H1 (cell line): ENCODE measurements at regions not wholly inside any gene's neighbourhood (a gene's known extent, or its start where the extent isn't known, plus 50 kb on each side); places are given as distances from the start of the nearest gene placed in this dataset.

Experiments used
- CTCF ChIA-PET: fragments of 300-600 bp; sonication (Branson Sonifier 250); formaldehyde crosslinking; loops from one replicate; lab custom pipeline; 2021; ENCODE audit not compliant: partially characterized antibody; lab: Charles Lee
- POLR2A ChIA-PET: fragments of 300-600 bp; sonication (Branson Sonifier 250); formaldehyde crosslinking; loops from one replicate; lab custom pipeline; 2021; ENCODE audit warnings: inconsistent platforms; ENCODE audit not compliant: partially characterized antibody; lab: Charles Lee
- DNase-seq, 2 experiments: peaks; one replicate each; pipeline versions ENCODE4 v3.0.0 to v3.0.0-alpha.2; 2010 to 2022; ENCODE audit warnings: low spot score in 2 of 2, low read depth in 1 of 2, mixed read lengths in 1 of 2
- FAIRE-seq: peaks from 2 replicates; lab custom pipeline; 2011; peaks lifted over from hg19 to GRCh38; lab: Jason Lieb, UNC
- H2AFZ ChIP-seq: 2 replicates; pipeline ENCODE4 v1.8.1; 2012; ENCODE audit warnings: low read length, inconsistent platforms
- H2AK5ac ChIP-seq: 2 replicates; pipeline ENCODE4 v1.6.1; 2013; ENCODE audit warnings: low read depth, low read length
- H2BK120ac ChIP-seq: replicated peaks from 2 replicates; pipeline ENCODE3; 2013; ENCODE audit warnings: low read depth, low read length, inconsistent platforms
- H2BK12ac ChIP-seq: 2 replicates; pipeline ENCODE4 v1.6.1; 2013; ENCODE audit warnings: low read depth, low read length
- H2BK15ac ChIP-seq: 2 replicates; pipeline ENCODE4 v1.6.1; 2013; ENCODE audit warnings: low read length
- H2BK20ac ChIP-seq: 2 replicates; pipeline ENCODE4 v1.6.1; 2013; ENCODE audit warnings: low read length
- H2BK5ac ChIP-seq: 2 replicates; pipeline ENCODE4 v1.6.1; 2013; ENCODE audit warnings: low read depth, low read length
- H3K14ac ChIP-seq: 2 replicates; pipeline ENCODE4 v1.6.1; 2013; ENCODE audit warnings: inconsistent platforms; ENCODE audit not compliant: insufficient read length
- H3K18ac ChIP-seq: 2 replicates; pipeline ENCODE4 v1.6.1; 2013; ENCODE audit warnings: low read length; ENCODE audit errors: extremely low read depth
- H3K23ac ChIP-seq: 2 replicates; pipeline ENCODE4 v1.6.1; 2013; ENCODE audit warnings: inconsistent platforms; ENCODE audit not compliant: insufficient read length
- H3K23me2 ChIP-seq: 2 replicates; pipeline ENCODE4 v1.6.1; 2013; ENCODE audit warnings: low read depth, low read length
- H3K27ac ChIP-seq: 2 replicates; pipeline ENCODE4 v1.6.1; 2011; ENCODE audit warnings: low read depth, low read length, inconsistent platforms
- H3K27me3 ChIP-seq, 4 experiments: replicated peaks in 1 of 4; 1 replicate in 1 of 4; 2 replicates in 3 of 4; pipeline versions ENCODE4 v1.6.1 to v1.8.1; 2011 to 2013; ENCODE audit warnings: low read length in 3 of 4, mild to moderate bottlenecking in 3 of 4, inconsistent platforms in 2 of 4, mixed read lengths in 2 of 4, moderate library complexity in 1 of 4; ENCODE audit not compliant: control insufficient read depth in 3 of 4, insufficient read depth in 3 of 4; ENCODE audit errors: extremely low read depth in 1 of 4
- H3K36me3 ChIP-seq, 4 experiments: 2 replicates each; pipeline versions ENCODE4 v1.6.1 to v1.8.1; 2011 to 2013; ENCODE audit warnings: mild to moderate bottlenecking in 4 of 4, low read length in 3 of 4, moderate library complexity in 2 of 4, control low read depth in 1 of 4, inconsistent platforms in 1 of 4; ENCODE audit not compliant: insufficient read depth in 4 of 4, control insufficient read depth in 2 of 4
- H3K4ac ChIP-seq: replicated peaks from 2 replicates; pipeline ENCODE3; 2013; ENCODE audit warnings: low read length, low read depth, mixed read lengths, inconsistent platforms; ENCODE audit not compliant: insufficient read length
- H3K4me1 ChIP-seq, 4 experiments: replicated peaks in 1 of 4; 1 replicate in 1 of 4; 2 replicates in 3 of 4; pipeline versions ENCODE4 v1.6.1 to v1.8.1; 2011 to 2013; ENCODE audit warnings: low read length in 3 of 4, inconsistent platforms in 2 of 4, mixed read lengths in 1 of 4; ENCODE audit not compliant: insufficient read depth in 4 of 4, control insufficient read depth in 3 of 4
- H3K4me2 ChIP-seq, 2 experiments: 2 replicates each; pipeline versions ENCODE4 v1.6.1 to v1.8.1; 2011 to 2013; ENCODE audit warnings: low read depth in 2 of 2, low read length in 2 of 2, control low read depth in 1 of 2, inconsistent platforms in 1 of 2, mild to moderate bottlenecking in 1 of 2; ENCODE audit not compliant: insufficient read depth in 1 of 2
- H3K4me3 ChIP-seq, 4 experiments: fragments of 200-600, 300-600 bp in 1 of 4; sonication (generic), shearing (Covaris generic), sonication (Bioruptor Twin) in 1 of 4; 2 replicates each; pipeline versions ENCODE4 v1.5.1 to v1.8.1; 2011 to 2016; ENCODE audit warnings: low read length in 4 of 4, low read depth in 3 of 4, control low read depth in 2 of 4, inconsistent platforms in 2 of 4, mild to moderate bottlenecking in 2 of 4, mixed read lengths in 1 of 4, moderate library complexity in 1 of 4; ENCODE audit not compliant: insufficient read depth in 2 of 4; ENCODE audit errors: extremely low read depth in 1 of 4
- H3K56ac ChIP-seq: replicated peaks from 2 replicates; pipeline ENCODE3; 2013; ENCODE audit warnings: low read depth, mild to moderate bottlenecking, mixed read lengths, low read length, inconsistent platforms; ENCODE audit not compliant: insufficient read length
- H3K79me1 ChIP-seq: 2 replicates; pipeline ENCODE4 v1.6.1; 2013; ENCODE audit warnings: low read depth, low read length, control low read depth
- H3K79me2 ChIP-seq, 2 experiments: 2 replicates each; pipeline versions ENCODE4 v1.6.1 to v1.8.1; 2012 to 2013; ENCODE audit warnings: low read length in 2 of 2, mild to moderate bottlenecking in 2 of 2, inconsistent platforms in 1 of 2; ENCODE audit not compliant: insufficient read depth in 2 of 2, control insufficient read depth in 1 of 2
- H3K9ac ChIP-seq, 4 experiments: replicated peaks in 1 of 4; 1 replicate in 1 of 4; 2 replicates in 3 of 4; pipeline versions ENCODE4 v1.6.1 to v1.8.1; 2011 to 2013; ENCODE audit warnings: low read depth in 3 of 4, low read length in 3 of 4, control low read depth in 2 of 4, mild to moderate bottlenecking in 2 of 4, moderate library complexity in 2 of 4, inconsistent platforms in 1 of 4; ENCODE audit errors: extremely low read depth in 1 of 4
- H3K9me3 ChIP-seq, 2 experiments: 2 replicates each; pipeline versions ENCODE4 v1.6.1 to v1.8.1; 2012 to 2013; ENCODE audit warnings: mild to moderate bottlenecking in 2 of 2, moderate library complexity in 2 of 2, control low read depth in 1 of 2, inconsistent platforms in 1 of 2, low read depth in 1 of 2, low read length in 1 of 2, mixed read lengths in 1 of 2; ENCODE audit not compliant: insufficient read depth in 2 of 2
- H4K20me1 ChIP-seq, 2 experiments: replicated peaks in 1 of 2; 2 replicates each; pipeline versions ENCODE3 to v1.8.1; 2011 to 2013; ENCODE audit warnings: inconsistent platforms in 2 of 2, low read length in 2 of 2, mild to moderate bottlenecking in 1 of 2; ENCODE audit not compliant: insufficient read depth in 2 of 2, control insufficient read depth in 1 of 2
- H4K5ac ChIP-seq: 2 replicates; pipeline ENCODE4 v1.6.1; 2013; ENCODE audit warnings: low read length, low read depth, mixed read lengths, inconsistent platforms; ENCODE audit not compliant: insufficient read length
- H4K8ac ChIP-seq: 2 replicates; pipeline ENCODE4 v1.8.0; 2013; ENCODE audit warnings: mild to moderate bottlenecking, moderate library complexity, low read length, inconsistent platforms; ENCODE audit not compliant: insufficient read depth; ENCODE audit errors: extremely low read depth
- H4K91ac ChIP-seq: replicated peaks from 2 replicates; pipeline ENCODE3; 2013; ENCODE audit warnings: low read length, mixed read lengths, inconsistent platforms; ENCODE audit not compliant: insufficient read length
- BCL11A ChIP-seq, 2 experiments: IDR thresholded peaks; one replicate each; pipeline ENCODE4 v1.6.1; 2011; ENCODE audit warnings: low read depth in 2 of 2, low read length in 2 of 2, mild to moderate bottlenecking in 2 of 2
- CEBPB ChIP-seq: IDR thresholded peaks from 2 replicates; pipeline ENCODE4 v1.6.1; 2012; ENCODE audit warnings: low read depth, low read length
- CTBP2 ChIP-seq: IDR thresholded peaks from 2 replicates; pipeline ENCODE4 v1.7.0; 2011; ENCODE audit warnings: borderline replicate concordance, mild to moderate bottlenecking, moderate library complexity, mixed read lengths, low read length; ENCODE audit not compliant: insufficient read depth, insufficient read length
- FOSL1 ChIP-seq: IDR thresholded peaks from 2 replicates; pipeline ENCODE4 v1.6.1; 2011; ENCODE audit warnings: mild to moderate bottlenecking, low read depth, low read length, moderate library complexity; ENCODE audit not compliant: insufficient read depth
- GTF2F1 ChIP-seq: IDR thresholded peaks from 2 replicates; pipeline ENCODE4 v1.6.1; 2012; ENCODE audit warnings: low read depth, low read length, improper control_type of control experiment, borderline replicate concordance
- JUND ChIP-seq: IDR thresholded peaks from 2 replicates; pipeline ENCODE4 v1.6.1; 2011; ENCODE audit warnings: mild to moderate bottlenecking, improper control_type of control experiment, low read length
- PHF8 ChIP-seq: fragments of 200-600 bp; sonication (generic); conservative IDR thresholded peaks from 2 replicates; pipeline ENCODE4 v1.7.1; 2012; ENCODE audit warnings: low read depth, mild to moderate bottlenecking, inconsistent platforms, low read length, moderate library complexity
- RFX5 ChIP-seq: IDR thresholded peaks from 2 replicates; pipeline ENCODE4 v1.6.1; 2011; ENCODE audit warnings: low read depth, low read length, improper control_type of control experiment, borderline replicate concordance
- SIN3A ChIP-seq, 2 experiments: IDR thresholded peaks in 1 of 2; conservative IDR thresholded peaks in 1 of 2; 2 replicates each; pipeline ENCODE4 v1.6.1; 2011 to 2012; ENCODE audit warnings: low read length in 2 of 2, improper control_type of control experiment in 1 of 2, low read depth in 1 of 2, mild to moderate bottlenecking in 1 of 2
- SP1 ChIP-seq: IDR thresholded peaks from 2 replicates; pipeline ENCODE4 v1.6.1; 2011; ENCODE audit warnings: low read depth, low read length
- SP4 ChIP-seq: IDR thresholded peaks from 2 replicates; pipeline ENCODE4 v1.6.1; 2012; ENCODE audit warnings: low read length, inconsistent platforms
- TAF1 ChIP-seq: IDR thresholded peaks from 2 replicates; pipeline ENCODE4 v1.6.1; 2011; ENCODE audit warnings: mild to moderate bottlenecking, low read depth, low read length
- TAF7 ChIP-seq: optimal IDR thresholded peaks from 2 replicates; pipeline ENCODE3; 2011; ENCODE audit warnings: low read depth, mild to moderate bottlenecking, inconsistent platforms, low read length, moderate library complexity, borderline replicate concordance
- TCF12 ChIP-seq: IDR thresholded peaks from 2 replicates; pipeline ENCODE4 v1.6.1; 2011; ENCODE audit warnings: low read depth, mild to moderate bottlenecking, low read length
- TEAD4 ChIP-seq: IDR thresholded peaks from 2 replicates; pipeline ENCODE4 v1.6.1; 2012; ENCODE audit warnings: low read depth, low read length, inconsistent platforms, mixed read lengths
- WGBS, 2 experiments: shearing (Covaris generic) in 1 of 2; methylation state at CpG; one replicate each; pipeline versions ENCODE4 v1.1.6 to v1.1.7; 2013 to 2015; ENCODE audit warnings: low lambda C conversion rate in 2 of 2, mixed read lengths in 2 of 2, inconsistent platforms in 1 of 2, low coverage in 1 of 2, missing lambda C conversion rate in 1 of 2; ENCODE audit not compliant: insufficient replicate concordance in 2 of 2, insufficient coverage in 1 of 2, insufficient read length in 1 of 2; ENCODE audit errors: extremely low coverage in 1 of 2, missing lambda C conversion rate in 1 of 2; 5-methylcytosine and 5-hydroxymethylcytosine counted together

DNA sequence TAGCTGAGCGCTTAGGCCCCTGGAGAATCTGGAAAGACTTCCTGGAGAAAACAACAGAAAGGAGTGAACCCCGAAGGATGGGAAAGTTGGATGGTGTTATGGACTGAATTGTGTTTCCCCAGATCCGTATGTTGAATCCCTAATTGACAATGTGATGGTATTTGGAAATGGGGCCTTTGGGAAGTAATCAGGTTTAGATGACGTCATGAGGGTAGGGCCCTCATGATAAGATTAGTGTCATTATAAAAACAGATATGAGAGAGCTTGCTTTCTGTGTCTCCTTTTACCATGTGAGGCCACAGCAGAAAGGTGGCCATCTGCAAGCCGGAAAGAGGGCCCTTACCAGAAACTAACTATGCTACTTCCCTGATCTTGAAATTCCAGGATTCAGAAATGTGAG, 159.5 kb downstream of the QDPR start:
- Histone ChIP-seq H3K14ac (no peak overlapping the region), H3K4me1 (no peaks in the 10 kb centered on the region), H3K4me3 (no peak overlapping the region), H2BK5ac (no peak overlapping the region), H2BK20ac (no peak overlapping the region), H2BK12ac (no peak overlapping the region), H4K91ac (no peak overlapping the region), H3K27me3 (no peaks in the 10 kb centered on the region), H3K9me3 (0 out of 4 replicates have a peak, but pooled peaks cover 0 to 7% of the 10 kb centered on the region in 2 experiments), H3K56ac (no peak overlapping the region), H2BK120ac (no peak overlapping the region), H2AK5ac (no peak overlapping the region), H3K27ac (no peak overlapping the region), H3K18ac (no peak overlapping the region), H3K23me2 (no peaks in the 10 kb centered on the region; the same call in 1 of the 2 replicates), H3K36me3 (no peaks in the 10 kb centered on the region), H2BK15ac (no peak overlapping the region), H3K9ac (no peak overlapping the region), H3K79me2 (no peaks in the 10 kb centered on the region), H3K4ac (no peak overlapping the region), H4K5ac (no peak overlapping the region), H3K23ac (no peak overlapping the region), H2AFZ (no peak overlapping the region), H3K4me2 (no peak overlapping the region), H4K8ac (no peak overlapping the region), H3K79me1 (no peaks in the 10 kb centered on the region), H4K20me1 (no peaks in the 10 kb centered on the region)
- ChIA-PET POLR2A (no interaction called here), CTCF (interaction anchor here (1.0 to 1.5 kb wide), 8 partner anchors 12 to 120 kb away, joined by 3 to 8 read pairs (median 4); no protein-coding TSS in a partner anchor)
- TF ChIP-seq FOSL1 (no peak), TEAD4 (no peak), PHF8 (no peak), CTBP2 (no peak), BCL11A (IDR thresholded peaks at IDR 0.05; ENCODE audit: low read depth in 2 of 2, low read length in 2 of 2) (no peak), SIN3A (conservative IDR thresholded peaks at IDR 0.05 in 1 of 2, IDR thresholded peaks at IDR 0.05 in 1 of 2; ENCODE audit: low read depth in 1 of 2, low read length in 2 of 2) (no peak), CEBPB (no peak), GTF2F1 (no peak), TAF1 (no peak), SP1 (no peak), SP4 (no peak), TCF12 (no peak), RFX5 (no peak), JUND (no peak), TAF7 (no peak)
- WGBS, 2 experiments, result 86% methylated on average over 5 of the region's 5 CpGs; no CpG with 5 or more reads in 1 of the 2 experiments
- FAIRE-seq (no peak), DNase-seq (no peak)
